D721Med (cell line): ENCODE measurements at regions not wholly inside any gene's neighbourhood (a gene's known extent, or its start where the extent isn't known, plus 50 kb on each side); places are given as distances from the start of the nearest gene placed in this dataset.

Experiments
- DNase-seq: peaks from one replicate; pipeline ENCODE4 v3.0.0; 2011; ENCODE audit warnings: low spot score; ENCODE audit not compliant: insufficient read length
- FAIRE-seq: peaks from 2 replicates; lab custom pipeline; 2011; peaks lifted over from hg19 to GRCh38; lab: Jason Lieb, UNC
- CTCF ChIP-seq: IDR thresholded peaks from 2 replicates; pipeline ENCODE4 v1.5.1; 2012; ENCODE audit warnings: mild to moderate bottlenecking, control low read depth; ENCODE audit not compliant: insufficient read depth; ENCODE audit errors: missing control alignments

- DNase-seq (no peak), FAIRE-seq (no peak)
Observed at GRCh38 chr2:128548461-128548891, 229.8 kb upstream of the HS6ST1 start.

GRCh38 chr2:128549094-128549493 lies 230.4 kb upstream of the HS6ST1 start:
- no peak for DNase-seq
- TF ChIP-seq CTCF = no peak
- no peak for FAIRE-seq

More at GRCh38 chr2:128548461-128548891, 229.8 kb upstream of the HS6ST1 start:
- TF ChIP-seq CTCF = no peak

- DNase-seq (no peak), FAIRE-seq (no peak)
- no peak for TF ChIP-seq CTCF
Observed at GRCh38 chr2:128549646-128550260, 231.1 kb upstream of the HS6ST1 start.

GRCh38 chr2:128550389-128550788 lies 231.7 kb upstream of the HS6ST1 start:
- no peak for FAIRE-seq
- DNase-seq = no peak
- TF ChIP-seq CTCF = no peak

- no peak for DNase-seq
- FAIRE-seq = no peak
- TF ChIP-seq CTCF = no peak
Observed at GRCh38 chr2:128550801-128551416, 232.2 kb upstream of the HS6ST1 start.

- FAIRE-seq (no peak), DNase-seq (no peak)
- no peak for TF ChIP-seq CTCF
Observed at GRCh38 chr2:128551435-128551834, 232.8 kb upstream of the HS6ST1 start.
